ENCODE measurements at regions not wholly inside any gene's neighbourhood (a gene's known extent, or its start where the extent isn't known, plus 50 kb on each side); places are given as distances from the start of the nearest gene placed in this dataset.
A peak's percentile ranks its signal among the peaks of the same experiment; 100 is the strongest.

GRCh38 chr6:137795501-137795900, 71.6 kb upstream of the TNFAIP3 start:
- TF ChIP-seq CTCF (IDR thresholded peaks at IDR 0.05): no peak
- WGBS, 2 donors: 94 to 97% methylated on average over 3 of the region's 3 CpGs
- Histone ChIP-seq H3K27me3 (no peaks in the 10 kb centered on the region), H3K27ac (no peak overlapping the region), H3K9me3 (no peaks in the 10 kb centered on the region), H3K36me3 (no peaks in the 10 kb centered on the region), H3K4me1 (peaks cover 0 to 5% (median 0%) of the 10 kb centered on the region in 3 donors), H3K4me3 (no peak overlapping the region)
- FAIRE-seq (no peak), ATAC-seq (no peak), DNase-seq (no peak)
- intact Hi-C loops (cut with DNase I): no loop called here

- DNase-seq (no peak), ATAC-seq (peak in 2 of 4 donors; percentile 43 to 86), FAIRE-seq (no peak)
- TF ChIP-seq CTCF (IDR thresholded peaks at IDR 0.05): no peak
- WGBS, 2 donors: 20 to 22% methylated on average over 3 of the region's 3 CpGs
- H3K4me3 ChIP-seq: no peak overlapping the region
- no peaks in the 10 kb centered on the region for H3K27me3 ChIP-seq
- peaks cover 0 to 5% (median 0%) of the 10 kb centered on the region in 3 donors for H3K4me1 ChIP-seq
- peak overlapping the region in 1 of 4 donors; percentile 26 for H3K27ac ChIP-seq
- intact Hi-C loops (cut with DNase I): no loop called here
- no peaks in the 10 kb centered on the region for H3K36me3 ChIP-seq
- no peaks in the 10 kb centered on the region for H3K9me3 ChIP-seq
Observed at GRCh38 chr6:137798261-137798660, 68.8 kb upstream of the TNFAIP3 start.

- ATAC-seq: no peak
- no peak for FAIRE-seq
- Histone ChIP-seq H3K4me1 (peaks cover 0 to 5% (median 0%) of the 10 kb centered on the region in 3 donors), H3K36me3 (no peaks in the 10 kb centered on the region), H3K27me3 (no peaks in the 10 kb centered on the region), H3K27ac (no peak overlapping the region), H3K9me3 (no peaks in the 10 kb centered on the region), H3K4me3 (no peak overlapping the region)
- TF ChIP-seq CTCF (IDR thresholded peaks at IDR 0.05): no peak
- WGBS, 2 donors: 91 to 94% methylated on average over 3 of the region's 3 CpGs
- intact Hi-C loops (cut with DNase I): no loop called here
- DNase-seq: no peak
Observed at GRCh38 chr6:137798846-137799245, 68.2 kb upstream of the TNFAIP3 start.

- ATAC-seq (peak in 3 of 4 donors; percentile 61 to 67 (median 65)), FAIRE-seq (no peak), DNase-seq (peak in 3 of 6 donors; percentile 8 to 31 (median 24))
- no peak overlapping the region for H3K4me3 ChIP-seq
- intact Hi-C loops (cut with DNase I): no loop called here
- no peaks in the 10 kb centered on the region for H3K36me3 ChIP-seq
- no peaks in the 10 kb centered on the region for H3K27me3 ChIP-seq
- no peaks in the 10 kb centered on the region for H3K9me3 ChIP-seq
- H3K4me1 ChIP-seq: peaks cover 0 to 5% (median 4%) of the 10 kb centered on the region in 3 donors
- 87 to 93% methylated on average over 3 of the region's 3 CpGs for WGBS, 2 donors
- no peak overlapping the region for H3K27ac ChIP-seq
- peak in 2 of 4 donors; percentile 25 to 29 for TF ChIP-seq CTCF (IDR thresholded peaks at IDR 0.05)
Observed at GRCh38 chr6:137799950-137800568, 67.0 kb upstream of the TNFAIP3 start.

- no peaks in the 10 kb centered on the region for H3K9me3 ChIP-seq
- peaks cover 0 to 5% (median 4%) of the 10 kb centered on the region in 3 donors for H3K4me1 ChIP-seq
- FAIRE-seq: no peak
- no peak for TF ChIP-seq CTCF (IDR thresholded peaks at IDR 0.05)
- no peak overlapping the region for H3K4me3 ChIP-seq
- no peak for ATAC-seq
- no peaks in the 10 kb centered on the region for H3K27me3 ChIP-seq
- no peaks in the 10 kb centered on the region for H3K36me3 ChIP-seq
- intact Hi-C loops (cut with DNase I): no loop called here
- DNase-seq: no peak
- WGBS, 2 donors: 84 to 85% methylated on average over 2 of the region's 2 CpGs
- H3K27ac ChIP-seq: no peak overlapping the region
Observed at GRCh38 chr6:137800762-137801161, 66.3 kb upstream of the TNFAIP3 start.
